GM12872 (cell line): ENCODE measurements at regions not wholly inside any gene's neighbourhood (a gene's known extent, or its start where the extent isn't known, plus 50 kb on each side); places are given as distances from the start of the nearest gene placed in this dataset.

Experiments
- CTCF ChIP-seq: IDR thresholded peaks from 3 replicates; pipeline ENCODE4 v1.5.1; 2011; ENCODE audit warnings: low read depth, mild to moderate bottlenecking, low read length, moderate library complexity; ENCODE audit not compliant: insufficient read depth

DNA sequence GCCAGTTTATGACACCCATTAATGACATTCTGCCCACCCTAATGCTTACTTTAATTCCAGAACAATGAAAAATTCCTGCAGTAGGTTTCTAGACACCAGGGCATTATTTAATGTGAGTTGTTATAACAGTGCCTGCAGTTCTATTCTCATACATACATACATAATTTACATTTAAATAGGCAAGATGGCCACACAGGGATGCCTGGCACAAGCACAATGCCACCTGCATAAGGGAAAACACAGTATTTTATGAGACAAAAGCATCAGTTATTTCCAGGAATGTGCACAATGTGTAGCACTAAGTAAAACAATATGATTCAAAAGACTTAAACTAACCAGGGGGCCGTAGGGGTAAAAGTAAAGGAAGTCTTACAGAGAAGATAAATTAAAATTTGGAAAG, 243.9 kb upstream of the SPRY2 start:
- no peak for TF ChIP-seq CTCF

DNA sequence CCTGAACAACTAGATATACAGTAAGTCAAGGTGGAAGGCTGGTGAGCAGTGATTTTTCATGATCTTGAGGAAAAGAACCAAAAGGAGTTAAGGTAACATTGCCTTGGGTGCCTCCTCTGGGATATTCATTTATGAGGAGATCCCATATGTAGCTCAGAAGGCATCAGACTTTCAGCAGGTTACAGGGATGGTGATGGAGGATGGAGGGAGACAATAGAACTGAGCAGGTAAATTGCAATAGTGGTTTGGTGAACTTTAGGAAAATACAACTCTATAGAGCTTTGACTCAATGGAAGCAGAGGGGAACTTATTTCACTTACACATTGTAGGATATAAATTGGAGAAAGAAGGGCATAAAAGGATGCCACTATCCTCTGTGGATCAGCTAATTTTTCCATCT, 243.4 kb upstream of the SPRY2 start:
- no peak for TF ChIP-seq CTCF

DNA sequence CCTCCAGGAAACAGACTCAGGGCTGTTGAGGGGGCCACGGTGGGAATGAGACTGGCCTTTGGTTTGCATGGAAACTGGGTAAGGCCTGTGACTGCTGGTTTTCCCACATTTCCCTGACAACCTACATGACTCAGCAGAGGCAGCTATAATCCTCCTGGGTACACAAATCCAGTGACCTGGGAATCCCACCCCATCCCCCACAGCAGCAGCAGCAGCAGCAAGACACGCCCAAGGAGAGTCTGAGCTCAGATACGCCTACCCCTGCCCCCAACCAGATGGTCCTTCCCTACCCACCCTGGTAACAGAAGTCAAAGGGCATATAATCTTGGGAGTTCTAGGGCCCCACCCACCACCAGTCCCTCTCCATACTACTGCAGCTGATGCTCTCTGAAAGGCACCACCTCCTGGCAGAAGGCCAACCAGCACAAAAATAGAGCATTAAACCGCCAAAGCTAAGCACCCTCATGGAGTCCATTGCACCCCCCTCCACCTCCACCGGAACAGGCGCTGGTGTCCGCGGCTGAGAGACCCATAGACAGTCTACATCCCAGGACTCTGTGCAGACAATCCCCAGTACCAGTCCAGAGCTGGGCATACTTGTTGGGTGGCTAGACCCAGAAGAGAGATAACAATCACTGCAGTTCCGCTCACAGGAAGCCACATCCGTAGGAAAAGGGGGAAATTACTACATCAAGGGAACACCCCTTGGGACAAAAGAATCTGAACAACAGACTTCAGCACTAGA, 237.2 kb upstream of the SPRY2 start:
- TF ChIP-seq CTCF: no peak

DNA sequence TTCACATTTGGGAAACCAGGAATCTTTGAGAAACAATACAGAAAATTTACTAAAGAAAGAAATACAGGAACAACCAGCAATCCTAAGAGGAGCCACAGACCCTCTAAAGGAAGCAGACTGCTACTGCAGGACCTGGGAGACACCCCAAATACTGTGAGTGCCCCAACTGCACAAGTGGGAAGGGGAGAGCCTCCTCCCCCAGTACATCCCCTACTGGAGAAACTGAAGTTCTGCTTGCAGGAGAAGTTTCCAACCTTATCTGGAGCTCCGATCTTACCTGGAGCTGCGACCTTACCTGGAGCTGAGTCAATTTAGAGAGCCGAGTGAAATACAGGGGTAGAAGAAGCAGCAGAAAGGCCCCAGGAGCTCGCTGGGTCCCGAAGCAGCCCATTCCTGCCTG, 236.4 kb upstream of the SPRY2 start:
- no peak for TF ChIP-seq CTCF

- no peak for TF ChIP-seq CTCF
Measured at GRCh38 chr13:80574113-80574850, 233.4 kb upstream of the SPRY2 start.

- TF ChIP-seq CTCF: no peak
Measured at GRCh38 chr13:80572923-80573316, 232.0 kb upstream of the SPRY2 start.

GRCh38 chr13:80572308-80572922, 231.5 kb upstream of the SPRY2 start:
- no peak for TF ChIP-seq CTCF
